ENCODE measurements at regions not wholly inside any gene's neighbourhood (a gene's known extent, or its start where the extent isn't known, plus 50 kb on each side); places are given as distances from the start of the nearest gene placed in this dataset.

DNA sequence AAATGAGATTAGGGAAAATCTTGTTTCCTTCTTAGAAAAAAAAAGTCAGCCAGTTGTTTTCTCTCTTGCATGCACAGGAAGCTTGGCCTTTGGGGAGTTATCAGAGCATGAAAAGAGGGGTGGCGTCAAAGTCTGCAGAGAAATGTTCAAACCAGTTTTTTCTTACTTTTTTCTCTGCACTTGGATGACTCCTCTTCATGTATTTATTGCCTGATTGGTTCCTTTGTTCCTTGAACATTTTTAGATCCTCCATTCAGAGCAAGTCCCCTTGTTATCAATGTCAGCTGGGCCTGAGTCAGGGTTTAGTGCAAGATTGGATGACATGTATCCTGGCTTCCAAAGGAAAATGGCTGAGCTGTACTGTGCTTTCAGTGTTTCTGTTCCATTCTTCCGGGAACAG, 392.6 kb upstream of the BRINP1 start:
- POLR2A ChIA-PET = no interaction called here
- BruUV-seq (replicated peaks) = no TSS peak
- Histone ChIP-seq H3K4me1 (ENCODE audit: control insufficient read depth, insufficient read depth, low read length) (no peaks in the 10 kb centered on the region), H3K9me3 (ENCODE audit: control insufficient read depth, insufficient read depth, low read depth, low read length) (no peaks in the 10 kb centered on the region), H3K27ac (ENCODE audit: low read length) (no peak overlapping the region), H3K4me3 (ENCODE audit: low read depth in 2 of 2, low read length in 2 of 2) (no peak overlapping the region), H3K36me3 (ENCODE audit: control insufficient read depth, insufficient read depth, low read length) (no peaks in the 10 kb centered on the region), H3K27me3 (ENCODE audit: control insufficient read depth, insufficient read depth, low read length) (no peaks in the 10 kb centered on the region)
- DNase-seq (ENCODE audit: low read depth, low spot score) = no peak
- CTCF ChIA-PET = interaction anchor here (0.7 kb wide), 1 partner anchor 458 kb away, joined by 8 read pairs; no protein-coding TSS in a partner anchor
- TF ChIP-seq, protein P1, sequence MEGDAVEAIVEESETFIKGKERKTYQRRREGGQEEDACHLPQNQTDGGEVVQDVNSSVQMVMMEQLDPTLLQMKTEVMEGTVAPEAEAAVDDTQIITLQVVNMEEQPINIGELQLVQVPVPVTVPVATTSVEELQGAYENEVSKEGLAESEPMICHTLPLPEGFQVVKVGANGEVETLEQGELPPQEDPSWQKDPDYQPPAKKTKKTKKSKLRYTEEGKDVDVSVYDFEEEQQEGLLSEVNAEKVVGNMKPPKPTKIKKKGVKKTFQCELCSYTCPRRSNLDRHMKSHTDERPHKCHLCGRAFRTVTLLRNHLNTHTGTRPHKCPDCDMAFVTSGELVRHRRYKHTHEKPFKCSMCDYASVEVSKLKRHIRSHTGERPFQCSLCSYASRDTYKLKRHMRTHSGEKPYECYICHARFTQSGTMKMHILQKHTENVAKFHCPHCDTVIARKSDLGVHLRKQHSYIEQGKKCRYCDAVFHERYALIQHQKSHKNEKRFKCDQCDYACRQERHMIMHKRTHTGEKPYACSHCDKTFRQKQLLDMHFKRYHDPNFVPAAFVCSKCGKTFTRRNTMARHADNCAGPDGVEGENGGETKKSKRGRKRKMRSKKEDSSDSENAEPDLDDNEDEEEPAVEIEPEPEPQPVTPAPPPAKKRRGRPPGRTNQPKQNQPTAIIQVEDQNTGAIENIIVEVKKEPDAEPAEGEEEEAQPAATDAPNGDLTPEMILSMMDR (IDR thresholded peaks at IDR 0.05) = no peak
- TF ChIP-seq SIN3A (IDR thresholded peaks at IDR 0.05; ENCODE audit: borderline replicate concordance, insufficient read depth, low read depth, low read length) = no peak
- TF ChIP-seq POLR2AphosphoS5 (IDR thresholded peaks at IDR 0.05; ENCODE audit: low read depth, low read length) = no peak
- TF ChIP-seq, protein P2, sequence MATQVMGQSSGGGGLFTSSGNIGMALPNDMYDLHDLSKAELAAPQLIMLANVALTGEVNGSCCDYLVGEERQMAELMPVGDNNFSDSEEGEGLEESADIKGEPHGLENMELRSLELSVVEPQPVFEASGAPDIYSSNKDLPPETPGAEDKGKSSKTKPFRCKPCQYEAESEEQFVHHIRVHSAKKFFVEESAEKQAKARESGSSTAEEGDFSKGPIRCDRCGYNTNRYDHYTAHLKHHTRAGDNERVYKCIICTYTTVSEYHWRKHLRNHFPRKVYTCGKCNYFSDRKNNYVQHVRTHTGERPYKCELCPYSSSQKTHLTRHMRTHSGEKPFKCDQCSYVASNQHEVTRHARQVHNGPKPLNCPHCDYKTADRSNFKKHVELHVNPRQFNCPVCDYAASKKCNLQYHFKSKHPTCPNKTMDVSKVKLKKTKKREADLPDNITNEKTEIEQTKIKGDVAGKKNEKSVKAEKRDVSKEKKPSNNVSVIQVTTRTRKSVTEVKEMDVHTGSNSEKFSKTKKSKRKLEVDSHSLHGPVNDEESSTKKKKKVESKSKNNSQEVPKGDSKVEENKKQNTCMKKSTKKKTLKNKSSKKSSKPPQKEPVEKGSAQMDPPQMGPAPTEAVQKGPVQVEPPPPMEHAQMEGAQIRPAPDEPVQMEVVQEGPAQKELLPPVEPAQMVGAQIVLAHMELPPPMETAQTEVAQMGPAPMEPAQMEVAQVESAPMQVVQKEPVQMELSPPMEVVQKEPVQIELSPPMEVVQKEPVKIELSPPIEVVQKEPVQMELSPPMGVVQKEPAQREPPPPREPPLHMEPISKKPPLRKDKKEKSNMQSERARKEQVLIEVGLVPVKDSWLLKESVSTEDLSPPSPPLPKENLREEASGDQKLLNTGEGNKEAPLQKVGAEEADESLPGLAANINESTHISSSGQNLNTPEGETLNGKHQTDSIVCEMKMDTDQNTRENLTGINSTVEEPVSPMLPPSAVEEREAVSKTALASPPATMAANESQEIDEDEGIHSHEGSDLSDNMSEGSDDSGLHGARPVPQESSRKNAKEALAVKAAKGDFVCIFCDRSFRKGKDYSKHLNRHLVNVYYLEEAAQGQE (IDR thresholded peaks at IDR 0.05; ENCODE audit: insufficient read depth in 1 of 2, low read depth in 2 of 2, low read length in 1 of 2) = no peak
- TF ChIP-seq TCF7L2 (IDR thresholded peaks at IDR 0.05; ENCODE audit: low read depth, low read length) = no peak
- intact Hi-C loops (cut with micrococcal nuclease; ENCODE audit: unreplicated experiment) (no loop called here), in situ Hi-C loops (cut with HindIII; ENCODE audit: low pct_unique_long_range_greater_than_20kb, low sequenced_read_pairs) (no loop called here)
- ATAC-seq = no peak

DNA sequence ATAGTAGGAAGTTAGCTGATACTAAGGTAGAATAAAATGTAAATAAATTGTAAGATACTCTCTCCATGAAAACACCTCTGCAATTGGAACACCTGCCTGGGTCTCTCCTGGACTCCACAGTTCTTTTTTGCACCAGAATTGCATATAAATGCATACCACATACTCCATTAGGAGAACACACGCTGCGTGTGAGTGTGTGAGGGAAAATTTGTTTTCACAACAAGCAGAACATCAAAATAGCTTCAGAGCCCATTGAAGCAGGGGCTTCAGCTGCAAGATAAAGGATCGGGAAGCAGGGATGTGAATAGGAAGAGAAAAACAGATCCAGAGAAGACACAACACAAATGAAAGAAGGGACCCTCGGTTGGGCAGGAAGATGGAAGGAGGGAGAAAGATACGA, 389.8 kb upstream of the BRINP1 start:
- in situ Hi-C loops (cut with HindIII; ENCODE audit: low pct_unique_long_range_greater_than_20kb, low sequenced_read_pairs) (no loop called here), intact Hi-C loops (cut with micrococcal nuclease; ENCODE audit: unreplicated experiment) (no loop called here)
- DNase-seq (ENCODE audit: low read depth, low spot score) (no peak), ATAC-seq (no peak)
- no TSS peak for BruUV-seq (replicated peaks)
- POLR2A ChIA-PET = no interaction called here
- H3K4me3 ChIP-seq (ENCODE audit: low read depth in 2 of 2, low read length in 2 of 2) = no peak overlapping the region
- no peaks in the 10 kb centered on the region for H3K36me3 ChIP-seq (ENCODE audit: control insufficient read depth, insufficient read depth, low read length)
- H3K4me1 ChIP-seq (ENCODE audit: control insufficient read depth, insufficient read depth, low read length) = no peaks in the 10 kb centered on the region
- CTCF ChIA-PET = no interaction called here
- no peaks in the 10 kb centered on the region for H3K9me3 ChIP-seq (ENCODE audit: control insufficient read depth, insufficient read depth, low read depth, low read length)
- TF ChIP-seq POLR2AphosphoS5 (IDR thresholded peaks at IDR 0.05; ENCODE audit: low read depth, low read length) = no peak
- TF ChIP-seq, protein P1 (IDR thresholded peaks at IDR 0.05) = no peak
- TF ChIP-seq TCF7L2 (IDR thresholded peaks at IDR 0.05; ENCODE audit: low read depth, low read length) = no peak
- TF ChIP-seq, protein P2 (IDR thresholded peaks at IDR 0.05; ENCODE audit: insufficient read depth in 1 of 2, low read depth in 2 of 2, low read length in 1 of 2) = no peak
- no peak for TF ChIP-seq SIN3A (IDR thresholded peaks at IDR 0.05; ENCODE audit: borderline replicate concordance, insufficient read depth, low read depth, low read length)
- no peaks in the 10 kb centered on the region for H3K27me3 ChIP-seq (ENCODE audit: control insufficient read depth, insufficient read depth, low read length)
- no peak overlapping the region for H3K27ac ChIP-seq (ENCODE audit: low read length)
